MM.1S (cell line): ENCODE measurements at regions not wholly inside any gene's neighbourhood (a gene's known extent, or its start where the extent isn't known, plus 50 kb on each side); places are given as distances from the start of the nearest gene placed in this dataset.

Experiments
- DNase-seq: peaks from one replicate; pipeline ENCODE4 v3.0.0-alpha.2; 2015
- H2AFZ ChIP-seq: fragments of 300-600 bp; sonication (generic); 2 replicates; pipeline ENCODE4 v1.6.0; 2016; ENCODE audit warnings: antibody characterized with exemption, low read length
- H3F3A ChIP-seq: fragments of 300-600 bp; sonication (generic); 2 replicates; pipeline ENCODE4 v1.6.1; 2016; ENCODE audit warnings: mild to moderate bottlenecking, antibody characterized with exemption, low read length, moderate library complexity, mixed read lengths; ENCODE audit not compliant: insufficient read depth
- H3K27ac ChIP-seq: fragments of 300-600 bp; sonication (generic); 2 replicates; pipeline ENCODE4 v1.5.1; 2016; ENCODE audit warnings: mild to moderate bottlenecking, low read length
- H3K27me3 ChIP-seq: fragments of 300-600 bp; sonication (generic); replicated peaks from 2 replicates; pipeline ENCODE4 v1.6.0; 2016; ENCODE audit warnings: low read length; ENCODE audit not compliant: insufficient read depth
- H3K36me3 ChIP-seq: fragments of 300-600 bp; sonication (generic); replicated peaks from 2 replicates; pipeline ENCODE4 v1.6.1; 2016; ENCODE audit warnings: mild to moderate bottlenecking, low read length, mixed read lengths; ENCODE audit not compliant: insufficient read depth
- H3K4me1 ChIP-seq: fragments of 300-600 bp; sonication (generic); 2 replicates; pipeline ENCODE4 v1.6.1; 2016; ENCODE audit warnings: low read length, mixed read lengths
- H3K4me2 ChIP-seq: fragments of 300-600 bp; sonication (generic); 2 replicates; pipeline ENCODE4 v1.6.0; 2016; ENCODE audit warnings: low read depth, low read length
- H3K4me3 ChIP-seq: fragments of 300-600 bp; sonication (generic); 2 replicates; pipeline ENCODE4 v1.5.1; 2016; ENCODE audit warnings: low read length, mixed read lengths
- H3K79me2 ChIP-seq: fragments of 300-600 bp; sonication (generic); 2 replicates; pipeline ENCODE4 v1.6.1; 2016; ENCODE audit warnings: mixed run types, low read length, mixed read lengths
- H3K9ac ChIP-seq: fragments of 300-600 bp; sonication (generic); 2 replicates; pipeline ENCODE4 v1.6.1; 2016; ENCODE audit warnings: low read length, mixed read lengths
- H3K9me2 ChIP-seq: fragments of 300-600 bp; sonication (generic); replicated peaks from 2 replicates; pipeline ENCODE4 v1.6.1; 2016; ENCODE audit warnings: mild to moderate bottlenecking, low read length, mixed read lengths; ENCODE audit not compliant: insufficient read depth
- H3K9me3 ChIP-seq: fragments of 300-600 bp; sonication (generic); replicated peaks from 2 replicates; pipeline ENCODE4 v1.6.1; 2016; ENCODE audit warnings: mild to moderate bottlenecking, low read length, mixed read lengths; ENCODE audit not compliant: insufficient read depth
- H4K20me1 ChIP-seq: fragments of 300-600 bp; sonication (generic); 2 replicates; pipeline ENCODE4 v1.6.1; 2016; ENCODE audit warnings: mild to moderate bottlenecking, low read length, moderate library complexity, mixed read lengths; ENCODE audit not compliant: insufficient read depth
- CTCF ChIP-seq: fragments of 300-600 bp; sonication (generic); IDR thresholded peaks from 2 replicates; pipeline ENCODE4 v1.5.1; 2016; ENCODE audit warnings: antibody characterized with exemption, low read length, mixed read lengths
- EZH2 ChIP-seq: fragments of 300-600 bp; sonication (generic); optimal IDR thresholded peaks from 2 replicates; pipeline ENCODE3; 2017; ENCODE audit warnings: low read depth, mild to moderate bottlenecking, antibody characterized with exemption, low read length, mixed read lengths
- EZH2phosphoT487 ChIP-seq: fragments of 300-600 bp; sonication (generic); IDR thresholded peaks from 2 replicates; pipeline ENCODE4 v1.6.1; 2018; ENCODE audit warnings: antibody characterized with exemption, low read length

GRCh38 chr11:116267146-116267545 is 505.6 kb downstream of the BUD13 start:
- Histone ChIP-seq H3K4me1 (peaks cover 17% of the 10 kb centered on the region), H2AFZ (no peak overlapping the region), H3K36me3 (no peaks in the 10 kb centered on the region), H3K9ac (no peak overlapping the region), H4K20me1 (no peaks in the 10 kb centered on the region), H3K4me3 (no peak overlapping the region), H3K79me2 (no peaks in the 10 kb centered on the region), H3K4me2 (no peak overlapping the region), H3F3A (peaks cover 10% of the 10 kb centered on the region; the same call in 1 of the 2 replicates), H3K9me3 (no peaks in the 10 kb centered on the region), H3K27me3 (no peaks in the 10 kb centered on the region), H3K9me2 (no peaks in the 10 kb centered on the region), H3K27ac (no peak overlapping the region)
- DNase-seq, result no peak
- TF ChIP-seq EZH2 (no peak), EZH2phosphoT487 (no peak), CTCF (no peak)

- Histone ChIP-seq H3F3A (peaks cover 10% of the 10 kb centered on the region; the same call in 1 of the 2 replicates), H3K27ac (peak overlapping the region; percentile 74; the same call in 1 of the 2 replicates), H2AFZ (no peak overlapping the region), H3K4me1 (peaks cover 24% of the 10 kb centered on the region), H4K20me1 (no peaks in the 10 kb centered on the region), H3K27me3 (no peaks in the 10 kb centered on the region), H3K9me2 (no peaks in the 10 kb centered on the region), H3K4me3 (no peak overlapping the region), H3K36me3 (no peaks in the 10 kb centered on the region), H3K4me2 (no peak overlapping the region), H3K79me2 (no peaks in the 10 kb centered on the region), H3K9me3 (no peaks in the 10 kb centered on the region), H3K9ac (no peak overlapping the region)
- no peak for TF ChIP-seq CTCF
- no peak for TF ChIP-seq EZH2
- TF ChIP-seq EZH2phosphoT487, result no peak
- no peak for DNase-seq
Measured at GRCh38 chr11:116263770-116264169, 509.0 kb downstream of the BUD13 start.

- Histone ChIP-seq H2AFZ (no peak overlapping the region), H3K4me3 (no peak overlapping the region), H3K9me2 (no peaks in the 10 kb centered on the region), H3K9me3 (no peaks in the 10 kb centered on the region), H4K20me1 (no peaks in the 10 kb centered on the region), H3F3A (peaks cover 10% of the 10 kb centered on the region; the same call in 1 of the 2 replicates), H3K27me3 (no peaks in the 10 kb centered on the region), H3K9ac (no peak overlapping the region), H3K4me2 (peak overlapping the region; percentile 42; the same call in 1 of the 2 replicates), H3K79me2 (no peaks in the 10 kb centered on the region), H3K36me3 (no peaks in the 10 kb centered on the region), H3K27ac (peak overlapping the region; percentile 74; the same call in 1 of the 2 replicates), H3K4me1 (peaks cover 24% of the 10 kb centered on the region)
- DNase-seq, result no peak
- TF ChIP-seq EZH2 (no peak), CTCF (no peak), EZH2phosphoT487 (no peak)
Measured at GRCh38 chr11:116263019-116263418, 509.8 kb downstream of the BUD13 start.
